ENCODE measurements at regions not wholly inside any gene's neighbourhood (a gene's known extent, or its start where the extent isn't known, plus 50 kb on each side); places are given as distances from the start of the nearest gene placed in this dataset.

DNA sequence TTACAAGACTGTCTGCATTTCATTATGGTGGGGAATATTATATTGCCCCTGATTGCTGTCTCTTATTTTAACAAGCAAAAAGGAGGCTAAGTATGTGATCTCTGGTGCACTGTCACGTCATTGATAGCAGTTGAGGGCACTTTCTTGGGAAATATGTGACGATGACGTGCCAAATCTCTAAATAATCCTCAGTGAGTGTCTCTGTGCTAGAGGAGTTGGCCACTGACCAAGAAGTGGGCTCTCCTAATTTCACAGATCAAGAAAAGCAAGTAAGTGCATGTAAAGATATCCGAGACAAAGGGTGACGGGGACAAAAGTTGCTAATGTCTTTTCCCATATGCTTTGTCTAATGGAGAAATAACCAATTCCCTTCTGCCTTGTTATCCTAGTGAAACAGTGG, 487.4 kb upstream of the TENM3 start:
- Histone ChIP-seq H3K36me3 (ENCODE audit: low read depth) (no peaks in the 10 kb centered on the region), H3K4me1 (ENCODE audit: insufficient read depth, poor library complexity, severe bottlenecking) (no peaks in the 10 kb centered on the region), H3K27me3 (ENCODE audit: insufficient read depth, poor library complexity, severe bottlenecking) (no peaks in the 10 kb centered on the region), H3K27ac (ENCODE audit: poor library complexity, severe bottlenecking) (no peak overlapping the region), H3K4me3 (ENCODE audit: severe bottlenecking) (no peak overlapping the region), H3K9me3 (ENCODE audit: severe bottlenecking) (no peaks in the 10 kb centered on the region)
- TF ChIP-seq, protein P1, sequence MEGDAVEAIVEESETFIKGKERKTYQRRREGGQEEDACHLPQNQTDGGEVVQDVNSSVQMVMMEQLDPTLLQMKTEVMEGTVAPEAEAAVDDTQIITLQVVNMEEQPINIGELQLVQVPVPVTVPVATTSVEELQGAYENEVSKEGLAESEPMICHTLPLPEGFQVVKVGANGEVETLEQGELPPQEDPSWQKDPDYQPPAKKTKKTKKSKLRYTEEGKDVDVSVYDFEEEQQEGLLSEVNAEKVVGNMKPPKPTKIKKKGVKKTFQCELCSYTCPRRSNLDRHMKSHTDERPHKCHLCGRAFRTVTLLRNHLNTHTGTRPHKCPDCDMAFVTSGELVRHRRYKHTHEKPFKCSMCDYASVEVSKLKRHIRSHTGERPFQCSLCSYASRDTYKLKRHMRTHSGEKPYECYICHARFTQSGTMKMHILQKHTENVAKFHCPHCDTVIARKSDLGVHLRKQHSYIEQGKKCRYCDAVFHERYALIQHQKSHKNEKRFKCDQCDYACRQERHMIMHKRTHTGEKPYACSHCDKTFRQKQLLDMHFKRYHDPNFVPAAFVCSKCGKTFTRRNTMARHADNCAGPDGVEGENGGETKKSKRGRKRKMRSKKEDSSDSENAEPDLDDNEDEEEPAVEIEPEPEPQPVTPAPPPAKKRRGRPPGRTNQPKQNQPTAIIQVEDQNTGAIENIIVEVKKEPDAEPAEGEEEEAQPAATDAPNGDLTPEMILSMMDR (IDR thresholded peaks at IDR 0.05; ENCODE audit: poor library complexity, severe bottlenecking) = no peak
- DNase-seq (ENCODE audit: low spot score) (no peak), ATAC-seq (ENCODE audit: low read depth) (no peak)

DNA sequence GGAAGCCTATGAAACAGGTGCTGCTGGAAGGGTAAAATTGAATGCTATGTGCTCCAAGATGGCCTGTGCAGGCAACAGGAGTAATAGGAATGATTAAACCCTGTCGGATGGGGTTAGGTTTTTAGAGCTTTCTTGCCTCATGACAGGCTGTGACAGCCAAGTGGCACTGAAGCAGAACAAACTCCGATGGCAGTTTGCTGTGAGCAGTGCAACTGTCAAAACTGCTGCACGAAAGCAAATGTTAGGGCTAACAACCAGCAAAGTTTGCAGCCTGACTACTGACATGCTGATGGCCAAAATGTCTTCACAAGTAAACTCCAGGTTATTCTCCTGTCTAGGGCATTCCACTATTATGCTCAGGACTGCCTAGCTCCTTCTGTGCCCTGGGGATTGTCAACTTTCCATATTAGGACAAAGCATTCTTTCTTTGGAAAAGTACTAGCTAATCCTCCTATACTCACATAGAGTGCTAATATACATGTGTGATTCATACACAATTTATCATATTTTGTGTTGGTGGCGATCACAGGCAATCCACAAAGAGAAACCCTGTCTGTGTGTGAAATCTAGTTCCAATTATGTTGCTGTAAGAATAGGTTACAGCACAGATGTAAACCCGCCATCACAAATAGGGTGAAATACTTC, 486.6 kb upstream of the TENM3 start:
- Histone ChIP-seq H3K27ac (ENCODE audit: poor library complexity, severe bottlenecking) (no peak overlapping the region), H3K36me3 (ENCODE audit: low read depth) (no peaks in the 10 kb centered on the region), H3K9me3 (ENCODE audit: severe bottlenecking) (no peaks in the 10 kb centered on the region), H3K27me3 (ENCODE audit: insufficient read depth, poor library complexity, severe bottlenecking) (no peaks in the 10 kb centered on the region), H3K4me3 (ENCODE audit: severe bottlenecking) (no peak overlapping the region), H3K4me1 (ENCODE audit: insufficient read depth, poor library complexity, severe bottlenecking) (no peaks in the 10 kb centered on the region)
- no peak for DNase-seq (ENCODE audit: low spot score)
- TF ChIP-seq, protein P1 (IDR thresholded peaks at IDR 0.05; ENCODE audit: poor library complexity, severe bottlenecking) = no peak
- no peak for ATAC-seq (ENCODE audit: low read depth)

DNA sequence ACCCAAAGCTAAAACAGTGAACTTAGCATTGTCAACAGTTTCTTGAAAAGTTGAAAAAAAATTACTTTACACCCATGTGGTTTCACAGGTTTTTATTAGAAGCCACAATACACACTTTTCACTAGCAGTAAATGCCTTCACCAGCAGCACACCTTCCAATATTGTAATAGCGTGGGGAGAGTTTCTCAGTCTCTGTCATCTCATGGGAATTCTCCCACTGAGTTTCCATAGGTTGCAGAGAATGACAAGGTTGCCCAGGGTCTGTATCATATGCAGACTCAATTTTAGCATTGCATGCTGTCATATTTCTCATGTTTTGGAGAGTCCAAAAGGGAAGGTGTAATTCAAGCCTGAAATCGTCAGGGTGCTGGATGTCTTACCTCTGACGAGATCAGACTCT, 486.1 kb upstream of the TENM3 start:
- Histone ChIP-seq H3K9me3 (ENCODE audit: severe bottlenecking) (no peaks in the 10 kb centered on the region), H3K27me3 (ENCODE audit: insufficient read depth, poor library complexity, severe bottlenecking) (no peaks in the 10 kb centered on the region), H3K36me3 (ENCODE audit: low read depth) (no peaks in the 10 kb centered on the region), H3K4me3 (ENCODE audit: severe bottlenecking) (no peak overlapping the region), H3K27ac (ENCODE audit: poor library complexity, severe bottlenecking) (no peak overlapping the region), H3K4me1 (ENCODE audit: insufficient read depth, poor library complexity, severe bottlenecking) (no peaks in the 10 kb centered on the region)
- TF ChIP-seq, protein P1 (IDR thresholded peaks at IDR 0.05; ENCODE audit: poor library complexity, severe bottlenecking) = no peak
- no peak for ATAC-seq (ENCODE audit: low read depth)
- DNase-seq (ENCODE audit: low spot score) = no peak

DNA sequence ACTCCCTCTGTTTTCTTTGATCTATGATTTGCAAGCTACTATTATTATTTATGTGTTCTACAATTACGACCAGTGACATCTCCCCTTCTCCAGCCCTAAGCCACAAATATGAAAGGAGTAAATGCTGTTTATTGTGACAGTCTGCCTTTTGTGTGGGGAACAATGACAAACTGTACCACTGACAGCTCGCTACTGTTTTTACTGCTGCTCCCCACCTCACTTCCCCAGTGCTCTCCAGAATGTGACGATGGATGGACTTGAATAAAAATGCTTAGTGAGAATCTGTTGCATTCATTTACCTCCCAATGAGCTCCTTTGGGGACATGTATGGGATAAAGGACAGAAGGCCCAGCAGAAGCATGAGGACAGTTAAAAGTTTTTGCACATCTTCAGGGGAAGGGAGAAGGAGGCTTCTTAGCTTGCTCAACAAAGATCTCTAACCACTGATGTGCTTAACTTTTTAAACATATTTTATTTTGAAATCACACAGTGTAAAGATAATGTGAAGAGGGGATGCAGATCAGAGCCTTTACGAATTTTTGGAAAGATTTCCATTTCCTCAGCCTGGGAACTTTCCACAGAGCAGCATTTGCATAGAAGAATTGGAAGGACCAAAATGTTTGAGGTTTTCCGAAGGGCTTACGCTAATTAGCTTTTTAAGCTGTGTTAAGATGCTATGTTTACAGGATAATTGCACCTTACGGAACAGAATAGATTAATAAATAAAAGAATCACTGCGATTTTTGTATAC, 485.1 kb upstream of the TENM3 start:
- Histone ChIP-seq H3K9me3 (ENCODE audit: severe bottlenecking) (no peaks in the 10 kb centered on the region), H3K4me3 (ENCODE audit: severe bottlenecking) (no peak overlapping the region), H3K4me1 (ENCODE audit: insufficient read depth, poor library complexity, severe bottlenecking) (no peaks in the 10 kb centered on the region), H3K36me3 (ENCODE audit: low read depth) (no peaks in the 10 kb centered on the region), H3K27me3 (ENCODE audit: insufficient read depth, poor library complexity, severe bottlenecking) (no peaks in the 10 kb centered on the region), H3K27ac (ENCODE audit: poor library complexity, severe bottlenecking) (no peak overlapping the region)
- no peak for DNase-seq (ENCODE audit: low spot score)
- TF ChIP-seq, protein P1 (IDR thresholded peaks at IDR 0.05; ENCODE audit: poor library complexity, severe bottlenecking) = no peak
- ATAC-seq (ENCODE audit: low read depth) = no peak

DNA sequence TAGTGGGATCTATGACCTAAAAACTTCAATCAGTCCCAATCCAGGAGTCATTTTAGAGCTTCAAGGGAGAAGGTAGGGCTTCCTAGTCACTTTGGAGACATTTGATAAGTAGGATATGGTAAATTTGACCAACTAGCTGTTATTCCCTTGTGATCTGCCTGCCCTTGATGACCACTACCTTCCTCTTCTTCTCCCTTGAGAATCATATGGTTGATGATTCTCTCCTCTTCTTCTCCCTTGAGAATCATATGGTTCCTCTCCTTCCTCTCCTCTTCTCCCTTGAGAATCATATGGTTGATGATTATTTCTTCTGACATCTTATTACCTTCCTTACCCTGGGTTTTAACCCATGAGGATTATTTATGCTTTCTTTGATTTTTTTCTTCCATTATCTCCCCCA, 482.6 kb upstream of the TENM3 start:
- H3K27me3 ChIP-seq (ENCODE audit: insufficient read depth, poor library complexity, severe bottlenecking) = no peaks in the 10 kb centered on the region
- ATAC-seq (ENCODE audit: low read depth) (no peak), DNase-seq (ENCODE audit: low spot score) (no peak)
- H3K4me1 ChIP-seq (ENCODE audit: insufficient read depth, poor library complexity, severe bottlenecking) = peaks cover 2% of the 10 kb centered on the region
- H3K4me3 ChIP-seq (ENCODE audit: severe bottlenecking) = no peak overlapping the region
- no peaks in the 10 kb centered on the region for H3K36me3 ChIP-seq (ENCODE audit: low read depth)
- no peaks in the 10 kb centered on the region for H3K9me3 ChIP-seq (ENCODE audit: severe bottlenecking)
- H3K27ac ChIP-seq (ENCODE audit: poor library complexity, severe bottlenecking) = no peak overlapping the region
- TF ChIP-seq, protein P1 (IDR thresholded peaks at IDR 0.05; ENCODE audit: poor library complexity, severe bottlenecking) = no peak

Data from RWPE2 (cell line).